Activated CD8-positive, alpha-beta memory T cell treated with anti-CD3 and anti-CD28 coated beads for 36 hours (primary cell): ENCODE measurements at regions not wholly inside any gene's neighbourhood (a gene's known extent, or its start where the extent isn't known, plus 50 kb on each side); places are given as distances from the start of the nearest gene placed in this dataset.
"Not testable (repeated sequence)": the region's sequence is repeated elsewhere in the genome, so short reads cannot be mapped to it uniquely, and the experiment has no call there.

Source experiments
- CTCF ChIA-PET: fragments of 350-600 bp; sonication (Branson Sonifier 250); formaldehyde crosslinking; loops from one replicate; lab custom pipeline; 2021; ENCODE audit warnings: antibody characterized with exemption; lab: Charles Lee
- POLR2A ChIA-PET: fragments of 350-600 bp; sonication (Branson Sonifier 250); formaldehyde crosslinking; loops from one replicate; lab custom pipeline; 2021; ENCODE audit warnings: antibody characterized with exemption; lab: Charles Lee

- ChIA-PET POLR2A (no interaction called here), CTCF (no interaction called here)
Observed at GRCh38 chr6:67757465-67758033, 877.5 kb upstream of the ADGRB3 start.

GRCh38 chr6:67748521-67748920, 886.6 kb upstream of the ADGRB3 start:
- CTCF ChIA-PET: no interaction called here

GRCh38 chr6:67736816-67737215, 898.3 kb upstream of the ADGRB3 start:
- CTCF ChIA-PET: no interaction called here
- POLR2A ChIA-PET: no interaction called here

More at GRCh38 chr6:67748521-67748920, 886.6 kb upstream of the ADGRB3 start:
- POLR2A ChIA-PET: no interaction called here

GRCh38 chr6:67736161-67736560, 898.9 kb upstream of the ADGRB3 start:
- CTCF ChIA-PET: no interaction called here
- POLR2A ChIA-PET: no interaction called here

- CTCF ChIA-PET: no interaction called here
- POLR2A ChIA-PET: no interaction called here
Observed at GRCh38 chr6:67735623-67736022, 899.5 kb upstream of the ADGRB3 start.

GRCh38 chr6:67722861-67723261, 912.2 kb upstream of the ADGRB3 start:
- ChIA-PET POLR2A (no interaction called here), CTCF (no interaction called here)

GRCh38 chr6:67717281-67717680, 917.8 kb upstream of the ADGRB3 start:
- CTCF ChIA-PET: interaction anchor here (0.7 kb wide), 1 partner anchor 33 kb away, joined by 3 read pairs; no protein-coding TSS in a partner anchor
- POLR2A ChIA-PET: no interaction called here

GRCh38 chr6:67706388-67706787, 928.7 kb upstream of the ADGRB3 start:
- CTCF ChIA-PET: no interaction called here

GRCh38 chr6:67698534-67698933, 936.5 kb upstream of the ADGRB3 start:
- ChIA-PET CTCF (no interaction called here), POLR2A (no interaction called here)

More at GRCh38 chr6:67706388-67706787, 928.7 kb upstream of the ADGRB3 start:
- POLR2A ChIA-PET: no interaction called here

GRCh38 chr6:67694127-67694526, 941.0 kb upstream of the ADGRB3 start:
- ChIA-PET POLR2A (no interaction called here), CTCF (no interaction called here)

GRCh38 chr6:67689329-67689728, 945.8 kb upstream of the ADGRB3 start:
- ChIA-PET POLR2A (no interaction called here), CTCF (no interaction called here)

- ChIA-PET CTCF (no interaction called here), POLR2A (no interaction called here)
Observed at GRCh38 chr6:67687396-67687795, 947.7 kb upstream of the ADGRB3 start.

- CTCF ChIA-PET, POLR2A ChIA-PET: not testable (repeated sequence)
Observed at GRCh38 chr6:67686225-67686624, 948.9 kb upstream of the ADGRB3 start.

- CTCF ChIA-PET: no interaction called here
- POLR2A ChIA-PET: no interaction called here
Observed at GRCh38 chr6:67683960-67684359, 951.1 kb upstream of the ADGRB3 start.

GRCh38 chr6:67680297-67680932, 954.7 kb upstream of the ADGRB3 start:
- ChIA-PET POLR2A (no interaction called here), CTCF (no interaction called here)

- CTCF ChIA-PET: no interaction called here
Observed at GRCh38 chr6:67679566-67680296, 955.4 kb upstream of the ADGRB3 start.

GRCh38 chr6:67676892-67677291, 958.2 kb upstream of the ADGRB3 start:
- ChIA-PET CTCF (no interaction called here), POLR2A (no interaction called here)

More at GRCh38 chr6:67679566-67680296, 955.4 kb upstream of the ADGRB3 start:
- POLR2A ChIA-PET: no interaction called here

GRCh38 chr6:67667637-67668422, 967.3 kb upstream of the ADGRB3 start:
- ChIA-PET CTCF (no interaction called here), POLR2A (no interaction called here)

GRCh38 chr6:67666177-67666964, 968.7 kb upstream of the ADGRB3 start:
- ChIA-PET POLR2A (no interaction called here), CTCF (no interaction called here)
